ENCODE measurements at regions not wholly inside any gene's neighbourhood (a gene's known extent, or its start where the extent isn't known, plus 50 kb on each side); places are given as distances from the start of the nearest gene placed in this dataset.
"Not testable (repeated sequence)": the region's sequence is repeated elsewhere in the genome, so short reads cannot be mapped to it uniquely, and the experiment has no call there.

DNA sequence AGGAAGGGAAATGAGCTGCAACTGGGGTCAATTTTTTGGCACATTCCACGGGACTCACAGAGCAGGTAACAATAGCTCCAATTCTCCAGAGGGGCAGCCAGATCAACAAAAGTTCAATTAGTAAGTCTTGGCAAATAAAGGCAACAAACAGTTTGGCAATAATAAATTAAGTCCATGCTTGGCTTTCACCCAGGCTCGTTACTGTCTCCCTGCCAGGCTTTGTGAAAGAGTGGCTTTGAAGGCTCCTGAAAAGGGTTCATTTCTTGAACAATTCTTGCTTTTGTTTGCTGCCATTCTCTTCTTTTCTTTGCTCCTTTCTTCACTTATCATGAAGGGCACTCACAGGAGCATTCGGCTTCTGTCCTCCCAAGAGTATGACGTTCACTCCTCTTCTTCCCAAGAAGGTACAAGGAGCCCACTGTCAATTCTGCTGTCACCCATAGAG lies 123.3 kb downstream of the APIP start:
- no peak overlapping the region for H3K27ac Mint-ChIP-seq
- peaks cover 2 to 20% (median 4%) of the 10 kb centered on the region in 5 donors for H3K27me3 Mint-ChIP-seq
- H3K4me1 Mint-ChIP-seq: peaks cover 0 to 2% (median 0%) of the 10 kb centered on the region in 4 donors
- no peak for ATAC-seq
- no peak for DNase-seq
- peaks cover 0 to 4% (median 0%) of the 10 kb centered on the region in 3 donors for H3K36me3 Mint-ChIP-seq
- H3K9me3 Mint-ChIP-seq: peaks cover 0 to 11% (median 4%) of the 10 kb centered on the region in 9 donors
- H3K4me3 Mint-ChIP-seq: no peak overlapping the region
- POLR2A ChIA-PET: no interaction called here

- H3K4me1 Mint-ChIP-seq: peaks cover 0 to 2% (median 0%) of the 10 kb centered on the region in 4 donors
- no peak overlapping the region for H3K27ac Mint-ChIP-seq
- POLR2A ChIA-PET: interaction anchor here (1.3 kb wide), 1 partner anchor 9 kb away, joined by 3 read pairs; no protein-coding TSS in a partner anchor
- DNase-seq (no peak), ATAC-seq (no peak)
- peaks cover 0 to 4% (median 0%) of the 10 kb centered on the region in 3 donors for H3K36me3 Mint-ChIP-seq
- H3K27me3 Mint-ChIP-seq: peaks cover 2 to 20% (median 4%) of the 10 kb centered on the region in 5 donors
- peaks cover 0 to 11% (median 4%) of the 10 kb centered on the region in 9 donors for H3K9me3 Mint-ChIP-seq
- no peak overlapping the region for H3K4me3 Mint-ChIP-seq
Observed at GRCh38 chr11:34791780-34792542, 124.2 kb downstream of the APIP start.

DNA sequence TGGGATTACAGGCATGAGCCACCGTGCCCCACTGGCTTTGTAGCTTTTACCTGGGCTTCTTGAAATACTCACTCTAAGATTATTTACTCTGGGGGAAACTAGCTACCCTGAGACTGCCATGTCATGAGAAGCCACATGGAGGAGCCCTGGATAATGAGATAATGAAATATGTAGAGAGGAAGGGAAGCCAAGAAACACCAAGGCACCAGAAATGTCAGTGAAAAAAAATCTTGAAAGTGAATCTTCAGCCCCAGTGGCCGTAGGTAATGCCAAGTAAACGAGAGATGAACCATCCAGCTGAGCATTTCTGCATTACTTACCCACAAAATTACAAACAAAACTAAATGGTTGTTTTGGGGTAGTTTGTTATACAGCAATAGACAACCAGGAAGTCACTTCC lies 125.6 kb downstream of the APIP start:
- no peak overlapping the region for H3K27ac Mint-ChIP-seq
- peaks cover 0 to 2% (median 0%) of the 10 kb centered on the region in 4 donors for H3K4me1 Mint-ChIP-seq
- no peak overlapping the region for H3K4me3 Mint-ChIP-seq
- POLR2A ChIA-PET: interaction anchor here (1.3 kb wide), 1 partner anchor 11 kb away, joined by 3 read pairs; no protein-coding TSS in a partner anchor
- ATAC-seq (no peak), DNase-seq (no peak)
- peaks cover 0 to 4% (median 0%) of the 10 kb centered on the region in 3 donors for H3K36me3 Mint-ChIP-seq
- H3K27me3 Mint-ChIP-seq: peaks cover 2 to 23% (median 4%) of the 10 kb centered on the region in 5 donors
- peaks cover 0 to 11% (median 4%) of the 10 kb centered on the region in 9 donors for H3K9me3 Mint-ChIP-seq

GRCh38 chr11:34789196-34789834 lies 126.9 kb downstream of the APIP start:
- no peak overlapping the region for H3K4me3 Mint-ChIP-seq
- H3K4me1 Mint-ChIP-seq: peaks cover 0 to 2% (median 0%) of the 10 kb centered on the region in 4 donors
- H3K27me3 Mint-ChIP-seq: peaks cover 3 to 26% (median 7%) of the 10 kb centered on the region in 5 donors
- H3K27ac Mint-ChIP-seq: no peak overlapping the region
- DNase-seq (no peak), ATAC-seq (no peak)
- H3K9me3 Mint-ChIP-seq: peaks cover 0 to 11% (median 4%) of the 10 kb centered on the region in 9 donors
- H3K36me3 Mint-ChIP-seq: peaks cover 0 to 4% (median 0%) of the 10 kb centered on the region in 3 donors
- POLR2A ChIA-PET: no interaction called here

DNA sequence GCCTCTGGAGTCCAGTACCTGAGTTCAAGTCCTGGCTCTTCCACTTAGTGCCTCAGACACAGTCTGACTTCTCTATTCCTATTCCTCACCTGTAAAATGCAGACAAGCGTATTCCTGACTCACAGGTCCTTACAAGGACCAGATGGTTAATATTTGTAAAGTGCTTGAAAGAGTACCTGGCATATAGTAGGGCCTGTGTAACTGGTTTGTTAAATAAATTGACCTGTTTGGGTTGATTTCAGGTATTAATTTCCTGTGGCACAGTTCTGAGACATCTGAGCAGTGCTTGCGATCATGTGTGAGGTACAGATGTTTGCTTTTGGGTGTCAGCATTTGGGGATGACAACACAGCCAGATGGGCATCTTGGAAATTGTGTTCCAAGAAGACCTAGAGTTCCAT lies 127.5 kb downstream of the APIP start:
- H3K27ac Mint-ChIP-seq: no peak overlapping the region
- DNase-seq (no peak), ATAC-seq (no peak)
- H3K4me3 Mint-ChIP-seq: no peak overlapping the region
- peaks cover 6 to 26% (median 10%) of the 10 kb centered on the region in 5 donors for H3K27me3 Mint-ChIP-seq
- peaks cover 0 to 11% (median 4%) of the 10 kb centered on the region in 9 donors for H3K9me3 Mint-ChIP-seq
- POLR2A ChIA-PET: no interaction called here
- H3K4me1 Mint-ChIP-seq: peaks cover 0 to 2% (median 0%) of the 10 kb centered on the region in 4 donors
- H3K36me3 Mint-ChIP-seq: peaks cover 0 to 4% (median 3%) of the 10 kb centered on the region in 3 donors

GRCh38 chr11:34787895-34788294 lies 128.3 kb downstream of the APIP start:
- POLR2A ChIA-PET: no interaction called here
- Mint-ChIP-seq H3K9me3 (peaks cover 0 to 11% (median 4%) of the 10 kb centered on the region in 9 donors), H3K4me3 (no peak overlapping the region), H3K27me3 (peaks cover 8 to 28% (median 12%) of the 10 kb centered on the region in 5 donors), H3K4me1 (peaks cover 0 to 2% (median 0%) of the 10 kb centered on the region in 4 donors), H3K36me3 (peaks cover 0 to 4% (median 4%) of the 10 kb centered on the region in 3 donors), H3K27ac (no peak overlapping the region)
- DNase-seq (no peak), ATAC-seq (no peak)

DNA sequence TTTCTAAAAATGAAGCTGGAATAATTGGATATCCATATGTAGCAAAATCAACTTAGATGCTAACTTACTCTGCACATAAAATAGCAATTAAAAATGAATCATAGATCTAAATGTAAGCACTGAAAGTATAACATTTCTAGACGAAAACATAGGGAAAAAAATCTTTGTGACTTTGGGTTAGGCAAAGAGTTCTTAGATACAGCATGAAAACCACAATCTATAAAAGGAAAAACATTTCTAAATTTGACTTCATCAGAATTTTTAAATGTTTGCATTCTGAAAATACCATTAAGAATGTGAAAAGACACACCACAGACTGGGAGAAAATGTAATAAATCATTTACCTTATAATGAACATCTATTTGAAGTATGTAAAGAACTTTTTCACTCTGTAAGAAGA lies 128.8 kb downstream of the APIP start:
- peaks cover 0 to 2% (median 0%) of the 10 kb centered on the region in 4 donors for H3K4me1 Mint-ChIP-seq
- no peak for DNase-seq
- peaks cover 0 to 11% (median 4%) of the 10 kb centered on the region in 9 donors for H3K9me3 Mint-ChIP-seq
- POLR2A ChIA-PET: no interaction called here
- H3K27ac Mint-ChIP-seq: no peak overlapping the region
- peaks cover 8 to 30% (median 13%) of the 10 kb centered on the region in 5 donors for H3K27me3 Mint-ChIP-seq
- no peak overlapping the region for H3K4me3 Mint-ChIP-seq
- ATAC-seq: no peak
- peaks cover 0 to 4% (median 4%) of the 10 kb centered on the region in 3 donors for H3K36me3 Mint-ChIP-seq

GRCh38 chr11:34784318-34784841 lies 131.8 kb downstream of the APIP start:
- peak overlapping the region in 1 of 10 donors; percentile 13 for H3K27ac Mint-ChIP-seq
- H3K27me3 Mint-ChIP-seq: peaks cover 18 to 57% (median 24%) of the 10 kb centered on the region in 5 donors
- H3K4me1 Mint-ChIP-seq: no peaks in the 10 kb centered on the region
- H3K36me3 Mint-ChIP-seq: peaks cover 0 to 4% (median 4%) of the 10 kb centered on the region in 3 donors
- H3K4me3 Mint-ChIP-seq: no peak overlapping the region
- POLR2A ChIA-PET: no interaction called here
- DNase-seq (no peak), ATAC-seq (no peak)
- peaks cover 0 to 5% (median under 1%) of the 10 kb centered on the region in 9 donors for H3K9me3 Mint-ChIP-seq

- peaks cover 0 to 5% (median 0%) of the 10 kb centered on the region in 9 donors for H3K9me3 Mint-ChIP-seq
- peaks cover 18 to 63% (median 27%) of the 10 kb centered on the region in 5 donors for H3K27me3 Mint-ChIP-seq
- no peak overlapping the region for H3K4me3 Mint-ChIP-seq
- H3K4me1 Mint-ChIP-seq: no peaks in the 10 kb centered on the region
- peaks cover 0 to 4% (median 4%) of the 10 kb centered on the region in 3 donors for H3K36me3 Mint-ChIP-seq
- peak overlapping the region in 1 of 10 donors; percentile 13 for H3K27ac Mint-ChIP-seq
- DNase-seq: no peak
- no peak for ATAC-seq
- POLR2A ChIA-PET: no interaction called here
Observed at GRCh38 chr11:34783816-34784317, 132.3 kb downstream of the APIP start.

DNA sequence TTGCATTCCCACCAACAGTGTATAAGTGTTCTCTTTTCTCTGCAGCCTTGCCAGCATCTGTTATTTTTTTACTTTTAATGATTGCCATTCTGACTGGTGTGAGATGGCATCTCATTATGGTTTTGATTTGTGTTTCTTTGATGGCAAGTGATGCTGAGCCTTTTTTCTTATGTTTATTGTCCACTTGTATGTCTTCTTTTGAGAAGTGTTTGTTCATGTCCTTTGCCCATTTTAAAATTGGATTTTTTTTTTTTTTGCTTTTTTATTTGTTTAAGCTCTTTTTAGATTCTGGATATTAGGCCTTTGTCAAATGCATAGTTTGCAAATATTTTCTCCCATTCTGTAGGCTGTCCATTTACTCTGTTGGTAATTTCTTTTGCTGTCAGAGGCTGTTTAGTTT lies 134.4 kb downstream of the APIP start:
- H3K4me1 Mint-ChIP-seq, ATAC-seq, H3K27ac Mint-ChIP-seq, H3K4me3 Mint-ChIP-seq, H3K36me3 Mint-ChIP-seq, DNase-seq, H3K9me3 Mint-ChIP-seq: not testable (repeated sequence)
- POLR2A ChIA-PET: interaction anchor here (0.7 kb wide), 1 partner anchor 8 kb away, joined by 3 read pairs; no protein-coding TSS in a partner anchor
- peaks cover 21 to 69% (median 27%) of the 10 kb centered on the region in 5 donors for H3K27me3 Mint-ChIP-seq

DNA sequence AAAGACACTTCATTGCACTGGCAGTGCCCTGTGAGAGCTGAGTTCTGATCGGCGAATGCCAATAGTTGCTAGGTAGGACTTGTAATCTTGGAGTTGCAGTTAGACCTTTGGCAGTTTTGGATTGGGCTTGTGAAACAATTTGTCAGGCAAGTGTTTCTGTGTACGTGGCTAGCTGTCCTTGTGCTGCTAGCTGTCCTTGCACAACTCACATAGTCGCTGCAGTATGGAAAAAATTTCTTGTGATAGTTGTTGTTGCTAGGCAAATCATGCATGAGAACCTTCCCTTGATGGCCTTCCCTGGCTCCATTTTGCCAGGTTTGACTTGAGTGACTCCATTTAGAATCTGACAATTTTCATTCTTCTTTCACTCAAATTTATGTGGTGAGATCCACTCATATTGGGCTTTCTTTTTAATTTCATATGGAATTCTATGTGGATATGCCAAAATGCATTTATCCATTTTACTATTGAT lies 140.7 kb downstream of the APIP start:
- Mint-ChIP-seq H3K27ac (no peak overlapping the region), H3K36me3 (no peaks in the 10 kb centered on the region), H3K4me1 (no peaks in the 10 kb centered on the region), H3K27me3 (peaks cover 21 to 44% (median 22%) of the 10 kb centered on the region in 5 donors), H3K9me3 (peaks cover 0 to 7% (median 0%) of the 10 kb centered on the region in 9 donors), H3K4me3 (no peak overlapping the region)
- DNase-seq (no peak), ATAC-seq (no peak)
- POLR2A ChIA-PET: no interaction called here

DNA sequence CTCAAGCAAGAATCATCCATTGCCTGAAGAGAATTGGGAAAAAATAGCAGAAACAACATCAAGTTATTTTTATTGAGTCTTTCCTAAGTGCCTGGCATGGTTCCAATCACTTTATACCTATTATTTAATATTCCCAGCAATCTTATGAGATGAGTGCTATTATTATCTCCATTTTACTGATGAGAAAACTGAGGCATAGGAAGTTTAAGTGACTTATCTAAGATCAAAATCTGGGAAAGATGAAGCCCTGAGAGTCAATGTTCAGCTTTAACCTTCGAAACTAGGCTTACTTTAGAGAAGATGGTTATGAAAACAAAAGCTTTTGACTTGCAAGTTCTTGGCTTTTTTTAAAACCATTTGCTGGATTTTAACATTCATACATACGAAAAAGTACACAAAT lies 141.6 kb downstream of the APIP start:
- peaks cover 24 to 44% (median 26%) of the 10 kb centered on the region in 5 donors for H3K27me3 Mint-ChIP-seq
- no peaks in the 10 kb centered on the region for H3K4me1 Mint-ChIP-seq
- peaks cover 0 to 7% (median 0%) of the 10 kb centered on the region in 9 donors for H3K9me3 Mint-ChIP-seq
- POLR2A ChIA-PET: interaction anchor here (0.6 kb wide), 1 partner anchor 7 kb away, joined by 3 read pairs; no protein-coding TSS in a partner anchor
- H3K27ac Mint-ChIP-seq: no peak overlapping the region
- H3K36me3 Mint-ChIP-seq: no peaks in the 10 kb centered on the region
- DNase-seq (no peak), ATAC-seq (no peak)
- no peak overlapping the region for H3K4me3 Mint-ChIP-seq

Measured in naive thymus-derived CD8-positive, alpha-beta T cell (primary cell).